GM13977 (cell line): ENCODE measurements at regions not wholly inside any gene's neighbourhood (a gene's known extent, or its start where the extent isn't known, plus 50 kb on each side); places are given as distances from the start of the nearest gene placed in this dataset.

ENCODE experiments used
- DNase-seq: peaks from one replicate; pipeline ENCODE4 v3.0.0; 2012; ENCODE audit warnings: low spot score
- in situ Hi-C: fragments of 300-500 bp; cut with MboI; formaldehyde crosslinking; loops from one replicate; pipeline ENCODE4 v1.12.0; 2022; ENCODE audit warnings: low sequenced_read_pairs, low pct_unique_long_range_greater_than_20kb, mixed read lengths, inconsistent platforms; ENCODE audit not compliant: unreplicated experiment
- TF ChIP-seq, protein P1 (sequence below): IDR thresholded peaks from 2 replicates; pipeline ENCODE4 v1.5.1; 2012; ENCODE audit warnings: mild to moderate bottlenecking, control low read depth; ENCODE audit not compliant: insufficient read depth; ENCODE audit errors: extremely low read depth, missing control alignments

DNA sequence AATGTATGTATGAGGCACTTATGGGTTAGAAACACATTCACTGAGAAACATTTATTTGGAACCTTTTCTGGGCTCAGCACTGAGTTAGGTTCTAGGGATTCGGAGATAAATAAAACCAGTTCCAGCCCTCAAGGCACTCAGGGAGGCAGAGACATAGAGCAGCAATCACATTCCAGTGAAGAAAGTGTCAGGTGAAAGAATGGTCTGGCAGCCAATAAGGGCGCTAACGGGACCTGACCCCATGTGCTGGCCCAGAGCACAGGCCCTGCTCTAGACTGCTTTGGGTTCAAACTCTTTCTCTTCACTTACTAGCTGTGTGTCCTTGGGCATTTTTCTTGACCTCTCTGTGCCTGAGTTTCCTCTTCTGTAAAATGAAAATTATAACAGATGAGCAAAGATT lies 146.0 kb upstream of the SYT13 start:
- TF ChIP-seq, protein P1, sequence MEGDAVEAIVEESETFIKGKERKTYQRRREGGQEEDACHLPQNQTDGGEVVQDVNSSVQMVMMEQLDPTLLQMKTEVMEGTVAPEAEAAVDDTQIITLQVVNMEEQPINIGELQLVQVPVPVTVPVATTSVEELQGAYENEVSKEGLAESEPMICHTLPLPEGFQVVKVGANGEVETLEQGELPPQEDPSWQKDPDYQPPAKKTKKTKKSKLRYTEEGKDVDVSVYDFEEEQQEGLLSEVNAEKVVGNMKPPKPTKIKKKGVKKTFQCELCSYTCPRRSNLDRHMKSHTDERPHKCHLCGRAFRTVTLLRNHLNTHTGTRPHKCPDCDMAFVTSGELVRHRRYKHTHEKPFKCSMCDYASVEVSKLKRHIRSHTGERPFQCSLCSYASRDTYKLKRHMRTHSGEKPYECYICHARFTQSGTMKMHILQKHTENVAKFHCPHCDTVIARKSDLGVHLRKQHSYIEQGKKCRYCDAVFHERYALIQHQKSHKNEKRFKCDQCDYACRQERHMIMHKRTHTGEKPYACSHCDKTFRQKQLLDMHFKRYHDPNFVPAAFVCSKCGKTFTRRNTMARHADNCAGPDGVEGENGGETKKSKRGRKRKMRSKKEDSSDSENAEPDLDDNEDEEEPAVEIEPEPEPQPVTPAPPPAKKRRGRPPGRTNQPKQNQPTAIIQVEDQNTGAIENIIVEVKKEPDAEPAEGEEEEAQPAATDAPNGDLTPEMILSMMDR, result no peak
- in situ Hi-C loops, result no loop called here
- DNase-seq, result no peak

DNA sequence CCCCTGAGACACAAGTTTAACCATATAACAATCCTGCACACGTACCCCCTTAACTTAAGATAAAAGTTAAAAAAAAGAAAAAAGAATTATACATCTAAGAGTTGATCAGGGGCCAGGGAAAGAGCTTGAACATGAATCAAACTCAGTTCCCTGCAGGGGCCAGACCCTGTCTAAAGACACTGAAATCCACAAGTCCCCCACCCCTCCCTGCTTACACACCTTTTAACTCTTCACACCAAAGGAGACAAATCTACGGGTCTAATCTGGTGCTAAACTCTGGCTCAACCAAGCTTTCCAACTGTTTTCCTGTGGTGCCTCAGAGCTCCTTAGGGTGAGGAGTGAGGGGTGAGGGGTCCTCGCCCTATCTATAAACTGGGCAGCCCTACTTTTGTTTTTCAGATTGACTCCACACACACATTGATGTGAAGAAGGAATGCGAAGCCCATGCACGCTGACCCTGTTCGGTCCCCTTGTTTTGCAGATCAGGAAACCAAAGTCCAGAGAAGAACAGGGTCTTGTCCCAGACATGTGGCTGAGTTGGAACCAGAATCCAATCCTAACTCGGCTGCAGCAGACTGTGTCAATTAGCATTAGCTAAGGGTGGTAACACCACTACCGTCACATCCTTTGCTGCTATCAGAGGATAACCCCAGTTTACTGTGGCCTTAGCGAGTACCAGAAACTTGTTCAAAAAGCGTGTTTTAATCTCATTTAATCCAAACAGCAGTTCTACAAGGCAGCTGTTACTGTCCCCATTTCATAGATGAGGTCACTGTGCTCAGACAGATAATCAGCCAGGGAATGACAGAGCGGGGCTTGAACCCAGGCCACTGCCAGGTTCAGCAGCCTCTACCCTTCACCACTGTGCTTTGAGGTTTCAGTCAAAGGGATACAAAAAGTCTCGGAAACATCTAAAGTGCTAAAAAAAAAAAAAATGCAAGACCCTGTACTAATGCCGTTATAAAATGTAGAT lies 145.2 kb upstream of the SYT13 start:
- TF ChIP-seq, protein P1, result no peak
- no peak for DNase-seq
- in situ Hi-C loops, result no loop called here

DNA sequence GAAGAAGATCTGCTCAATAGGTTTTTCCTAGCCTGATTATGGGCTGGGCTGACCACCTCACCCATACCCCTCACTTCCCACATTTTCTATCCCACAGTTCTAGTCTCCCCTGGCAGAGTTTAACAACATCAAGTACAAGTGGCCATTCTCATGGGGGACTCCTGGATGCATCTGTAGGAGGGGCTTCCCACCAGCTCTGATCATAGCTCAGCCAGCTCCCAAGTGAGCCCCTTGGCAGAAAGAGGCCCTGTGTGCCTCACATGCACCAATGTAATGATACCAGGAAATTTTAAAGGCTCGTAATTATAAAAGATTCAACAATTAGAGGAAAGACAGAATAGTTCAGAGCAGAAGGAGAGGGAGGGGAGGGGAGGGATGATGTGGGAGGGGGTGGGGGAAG lies 144.2 kb upstream of the SYT13 start:
- in situ Hi-C loops, result no loop called here
- no peak for DNase-seq
- TF ChIP-seq, protein P1, result no peak

DNA sequence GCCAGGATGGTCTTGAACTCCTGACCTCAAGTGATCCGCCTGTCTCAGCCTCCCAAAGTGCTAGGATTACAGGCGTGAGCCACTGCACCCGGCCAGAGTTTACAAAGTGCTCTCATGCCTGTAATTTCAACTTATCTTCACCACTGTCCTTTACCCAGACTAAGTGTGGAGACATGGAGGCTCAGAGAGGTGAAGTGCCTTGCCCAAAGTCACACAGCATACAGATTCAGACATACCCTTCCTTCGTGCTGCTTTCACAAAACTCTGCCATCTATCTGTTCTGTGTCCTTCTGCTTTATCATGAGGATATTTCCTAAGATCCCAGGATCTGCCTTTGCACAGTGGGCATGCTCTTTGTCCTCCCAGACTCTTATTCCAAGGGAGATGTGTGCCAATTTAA lies 143.6 kb upstream of the SYT13 start:
- TF ChIP-seq, protein P1, result no peak
- DNase-seq, result no peak
- in situ Hi-C loops, result no loop called here

DNA sequence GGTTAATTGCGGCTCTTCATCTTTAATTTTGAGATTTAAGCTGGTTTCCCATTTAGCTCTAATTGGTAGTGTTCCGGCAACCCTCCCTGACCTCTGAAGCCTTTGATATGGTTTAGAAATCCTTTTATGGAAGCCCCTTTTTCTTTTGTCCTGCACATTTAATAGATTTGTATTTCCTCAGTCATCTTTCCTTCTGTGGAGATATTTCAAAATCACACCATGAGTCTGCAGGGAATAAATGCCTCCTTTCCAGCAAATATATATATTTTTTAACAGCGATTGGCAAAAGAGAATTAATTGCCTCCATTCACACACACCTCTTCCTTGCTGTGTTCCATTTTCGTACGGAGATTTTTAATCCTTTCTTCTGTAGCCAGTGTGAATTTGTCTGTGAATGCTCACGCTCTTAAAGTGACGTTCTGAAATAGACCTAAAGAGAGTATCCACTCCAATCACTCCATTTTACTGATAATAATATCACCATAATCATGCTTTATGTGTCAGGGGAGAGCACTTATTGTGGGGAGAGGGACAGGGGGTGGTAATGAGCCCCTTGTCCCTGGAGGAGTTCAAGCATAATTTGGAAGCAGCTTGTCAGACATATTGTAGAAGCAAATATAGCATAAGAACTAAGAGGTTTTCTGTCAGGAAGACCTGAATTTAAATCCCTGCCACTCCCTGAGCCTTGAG lies 142.5 kb upstream of the SYT13 start:
- no peak for DNase-seq
- in situ Hi-C loops, result no loop called here
- TF ChIP-seq, protein P1, result no peak

DNA sequence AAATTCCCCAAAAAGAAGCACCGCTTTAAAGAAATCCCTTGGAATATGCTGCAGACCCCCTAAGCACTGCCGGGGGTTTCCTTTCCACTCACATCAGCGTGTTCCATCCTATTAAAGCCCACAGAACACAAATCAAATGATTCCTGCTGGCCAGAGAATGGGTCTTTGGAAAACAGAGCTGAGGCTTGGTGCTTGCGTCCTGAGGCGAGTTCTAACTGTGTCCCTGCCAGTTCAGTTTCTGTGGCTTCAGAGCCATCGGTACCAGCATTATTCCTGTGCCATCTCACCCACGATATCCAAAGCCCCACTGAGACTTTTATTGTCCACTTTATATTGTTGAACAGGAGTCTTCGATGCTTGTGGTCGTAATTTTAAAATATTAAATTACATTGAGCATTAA lies 142.0 kb upstream of the SYT13 start:
- in situ Hi-C loops, result no loop called here
- no peak for DNase-seq
- TF ChIP-seq, protein P1, result no peak
